HG03520 (cell line): ENCODE measurements at regions not wholly inside any gene's neighbourhood (a gene's known extent, or its start where the extent isn't known, plus 50 kb on each side); places are given as distances from the start of the nearest gene placed in this dataset.

Source experiments
- ATAC-seq: cut with Tn5 transposase; IDR thresholded peaks from one replicate; pipeline ENCODE4 v1.9.1; 2021; ENCODE audit warnings: mild to moderate bottlenecking, moderate library complexity; ENCODE audit not compliant: unreplicated experiment

DNA sequence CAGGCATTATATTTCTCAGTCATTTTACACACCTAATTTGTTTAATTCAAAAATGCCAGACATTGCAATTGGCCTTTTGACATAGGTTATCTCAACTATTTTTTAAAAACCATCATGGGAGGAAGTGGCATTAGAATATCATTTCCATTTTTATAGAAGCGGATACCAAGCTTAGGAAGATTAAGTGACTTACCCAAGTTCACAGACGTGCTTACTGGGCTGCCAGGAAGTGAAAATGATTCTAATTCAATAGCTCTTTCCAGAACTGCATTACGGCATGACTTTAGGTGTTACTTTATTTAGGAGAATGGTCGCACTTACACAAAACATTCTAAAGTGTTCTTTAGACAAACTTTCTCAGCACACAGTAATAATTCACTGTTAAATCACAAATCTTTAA lies 231.9 kb downstream of the KLF12 start:
- no peak for ATAC-seq

GRCh38 chr13:73901324-73902068 lies 232.7 kb downstream of the KLF12 start:
- ATAC-seq, result no peak

DNA sequence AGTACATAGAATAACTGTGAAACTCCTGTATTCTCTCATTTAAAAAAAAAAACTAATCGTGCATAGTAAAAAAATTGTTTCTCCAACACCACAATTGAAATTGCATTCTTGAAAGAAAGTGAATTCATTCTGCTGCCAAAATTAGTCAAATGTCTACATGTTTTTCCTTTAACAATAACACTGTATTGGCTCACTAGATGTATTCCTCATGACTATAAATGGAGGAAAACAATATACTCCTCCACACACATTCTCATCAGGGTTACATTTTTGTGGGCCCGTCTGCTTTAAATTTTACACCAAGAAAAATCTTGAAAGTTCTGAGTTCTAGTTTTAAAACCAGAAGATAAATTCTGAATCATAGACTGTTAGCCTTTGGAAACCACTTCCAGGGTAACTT lies 233.6 kb downstream of the KLF12 start:
- ATAC-seq, result no peak

DNA sequence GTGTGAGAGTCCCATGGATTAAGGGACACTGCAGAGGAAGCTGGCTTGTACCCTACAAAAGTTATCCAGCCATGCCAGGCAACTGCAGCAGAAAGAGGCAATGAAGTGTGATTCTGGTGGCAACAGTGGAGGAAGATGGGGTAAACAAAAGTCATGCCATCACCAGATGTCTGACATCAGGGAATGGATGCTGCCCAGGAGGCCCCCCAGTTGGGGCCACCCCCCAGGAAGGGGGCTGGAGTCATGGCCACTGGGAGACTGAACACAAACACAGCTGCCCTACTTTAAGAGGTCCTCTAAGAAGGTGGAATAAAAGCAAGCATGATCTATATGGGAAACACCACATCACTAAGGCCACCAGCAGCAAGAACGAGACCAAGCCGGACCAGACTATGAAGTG lies 235.3 kb downstream of the KLF12 start:
- ATAC-seq, result no peak

- no peak for ATAC-seq
Measured at GRCh38 chr13:73898276-73898675, 235.9 kb downstream of the KLF12 start.

- no peak for ATAC-seq
Measured at GRCh38 chr13:73894995-73895571, 239.1 kb downstream of the KLF12 start.

- no peak for ATAC-seq
Measured at GRCh38 chr13:73893833-73894232, 240.4 kb downstream of the KLF12 start.

GRCh38 chr13:73891805-73892204 lies 242.4 kb downstream of the KLF12 start:
- ATAC-seq, result no peak

- ATAC-seq, result no peak
Measured at GRCh38 chr13:73883162-73883561, 251.0 kb downstream of the KLF12 start.

DNA sequence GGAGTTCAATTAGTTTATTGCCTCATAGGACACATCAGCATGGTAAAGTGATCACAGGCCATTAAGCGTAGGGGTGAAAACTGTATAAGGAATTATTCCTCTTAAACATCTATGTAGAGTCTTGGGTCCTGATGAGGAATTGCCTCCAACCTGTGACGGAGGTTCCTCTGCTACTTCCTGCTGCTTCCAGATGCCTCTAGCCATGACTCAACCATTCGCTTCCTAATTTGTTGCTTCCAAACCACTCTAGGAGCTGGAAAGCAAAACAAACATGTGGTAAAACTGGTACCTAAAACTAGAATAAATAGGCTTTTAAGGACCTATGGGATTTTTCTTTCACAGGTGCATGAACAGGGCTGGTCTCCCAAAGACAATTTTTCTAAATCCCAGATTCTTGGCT lies 253.8 kb downstream of the KLF12 start:
- ATAC-seq, result no peak

DNA sequence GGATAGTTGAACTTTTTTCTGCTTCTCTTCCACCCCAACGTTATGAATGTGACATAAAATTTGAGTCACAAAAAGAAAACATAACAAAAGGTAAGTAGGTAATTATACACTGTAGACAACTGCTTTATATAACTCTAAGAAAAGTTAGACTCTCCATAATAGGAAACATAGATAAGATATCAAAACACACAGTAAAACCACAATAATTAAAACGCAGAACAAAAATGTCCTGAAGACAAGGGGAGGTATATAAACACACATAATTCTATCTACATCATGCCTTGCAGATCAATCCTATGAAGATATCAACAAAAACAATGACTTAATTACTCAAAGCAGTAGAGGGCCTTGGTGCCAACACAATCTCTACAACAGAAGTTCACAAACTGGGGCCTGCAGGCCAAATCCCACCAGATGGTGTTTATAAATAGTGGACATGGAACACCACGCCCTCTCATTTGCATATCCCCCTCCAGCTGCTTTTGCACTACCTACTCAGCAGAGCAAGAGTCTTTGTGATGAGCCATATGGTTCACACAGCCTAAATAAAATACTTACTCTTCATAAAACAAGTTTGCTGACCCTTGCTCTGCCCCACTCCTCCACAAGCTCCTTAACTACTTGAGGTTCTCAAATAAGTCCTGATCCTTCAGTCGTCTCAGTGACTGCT lies 254.7 kb downstream of the KLF12 start:
- no peak for ATAC-seq

DNA sequence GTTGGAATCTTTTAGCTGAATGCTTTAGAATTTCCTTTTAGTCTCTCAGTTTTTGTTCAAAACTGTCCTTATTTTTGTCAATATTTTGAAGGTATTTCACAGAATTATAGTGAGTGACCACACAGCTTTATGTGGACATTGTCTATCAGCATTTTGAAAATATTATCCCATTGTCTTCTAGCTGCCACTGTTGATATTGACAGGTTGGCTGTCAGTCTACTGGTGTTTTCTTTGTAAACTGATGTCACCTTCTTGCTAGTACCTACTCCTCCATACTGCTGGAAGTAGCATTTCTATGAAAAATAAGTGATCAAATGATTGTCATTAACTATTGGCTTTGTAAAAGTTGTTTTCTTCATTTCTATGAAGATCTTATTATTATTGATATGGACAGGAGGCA lies 256.8 kb downstream of the KLF12 start:
- ATAC-seq, result no peak

DNA sequence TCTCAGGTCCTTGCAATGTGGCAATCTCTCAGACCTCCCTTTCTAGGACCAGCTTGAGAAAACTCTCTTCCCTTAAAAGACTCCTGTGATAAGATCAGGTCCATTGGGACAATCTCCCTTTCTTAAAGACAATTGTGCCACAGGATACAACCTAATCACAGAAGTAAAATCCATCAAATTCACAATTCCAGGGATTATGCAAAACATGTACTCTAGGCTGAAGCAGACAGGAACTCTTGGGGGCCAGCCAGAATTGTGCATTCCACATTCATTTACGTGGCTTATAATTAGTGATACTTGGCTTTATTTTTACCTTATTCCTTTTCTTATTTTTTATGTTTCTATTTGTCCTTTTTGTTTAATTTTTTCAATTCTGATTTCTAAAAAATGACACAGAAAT lies 257.9 kb downstream of the KLF12 start:
- no peak for ATAC-seq

GRCh38 chr13:73873940-73874830 lies 260.0 kb downstream of the KLF12 start:
- ATAC-seq, result no peak

DNA sequence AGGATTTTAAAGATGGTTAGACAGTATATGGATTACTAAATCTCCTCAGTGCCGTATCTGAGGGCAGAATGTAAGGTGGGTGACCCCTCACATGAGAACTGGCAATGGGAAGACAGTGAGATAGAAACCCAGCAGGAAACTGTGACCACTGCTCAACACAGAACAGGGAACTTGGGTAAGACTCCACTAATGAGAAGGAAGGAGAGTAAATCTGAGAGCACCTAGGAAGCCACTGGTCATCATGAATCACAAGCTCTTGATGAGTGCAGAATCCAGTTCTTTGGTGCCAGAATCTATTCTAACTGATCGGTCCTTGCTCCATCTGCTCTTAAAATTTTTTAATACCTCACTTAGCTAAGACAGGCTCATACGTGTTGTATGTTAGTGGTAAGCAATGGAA lies 261.8 kb downstream of the KLF12 start:
- ATAC-seq, result no peak

- ATAC-seq, result no peak
Measured at GRCh38 chr13:73870970-73871935, 263.0 kb downstream of the KLF12 start.

- no peak for ATAC-seq
Measured at GRCh38 chr13:73870036-73870741, 264.0 kb downstream of the KLF12 start.

DNA sequence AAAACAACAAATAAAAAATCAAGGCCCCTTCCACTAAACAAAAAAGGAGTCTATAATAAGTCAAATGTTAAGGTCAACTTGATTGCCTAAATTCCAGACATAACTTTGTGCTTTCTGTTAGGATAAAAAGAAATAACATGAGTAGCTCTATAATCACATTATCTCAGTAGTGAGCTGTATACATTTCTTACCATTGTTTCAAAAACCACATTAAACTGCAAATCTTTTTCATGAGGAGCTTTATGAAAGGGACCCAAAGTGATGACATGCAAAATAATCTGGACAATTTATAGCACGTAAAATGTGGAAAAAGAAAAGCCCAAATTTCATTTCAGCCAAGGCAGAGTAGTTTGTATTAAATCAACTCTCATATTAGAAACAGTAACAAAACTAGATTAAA lies 269.2 kb downstream of the KLF12 start:
- ATAC-seq, result no peak

DNA sequence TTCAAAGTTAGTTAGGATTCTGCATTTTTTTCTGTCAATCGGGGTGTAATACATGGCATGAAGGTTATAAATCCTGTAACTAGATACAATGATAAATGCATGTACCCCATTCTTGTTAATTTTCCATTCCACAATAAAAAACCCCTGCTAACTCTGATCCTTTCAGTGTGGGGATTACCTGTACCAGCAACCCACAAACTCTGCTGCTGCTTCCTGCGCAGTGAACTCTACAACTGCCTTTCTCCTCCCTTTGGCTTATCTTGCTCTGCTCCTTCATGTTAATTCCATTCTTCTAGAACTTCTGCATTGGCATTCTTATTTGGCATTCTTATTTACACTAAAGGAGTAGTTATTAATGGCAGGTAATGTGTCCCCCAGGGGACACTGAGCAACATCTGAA lies 273.1 kb downstream of the KLF12 start:
- ATAC-seq, result no peak

DNA sequence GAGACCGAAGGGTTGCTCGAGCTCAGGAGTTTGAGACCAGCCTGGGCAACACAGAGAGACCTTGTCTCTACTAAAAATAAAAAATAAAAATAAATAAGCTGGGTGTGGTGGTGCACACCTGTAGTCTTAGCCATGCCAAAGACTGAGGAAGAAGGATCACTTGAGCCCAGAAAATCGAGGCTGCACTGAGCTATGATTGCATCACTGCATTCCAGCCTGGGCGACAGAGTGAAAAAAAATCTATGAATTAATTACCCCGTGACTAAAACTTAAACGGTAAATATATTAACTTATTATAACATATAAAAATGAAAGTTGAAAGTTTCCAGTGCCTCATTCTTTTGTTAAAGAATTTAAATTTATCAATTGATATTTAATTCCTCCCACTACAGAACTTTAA lies 273.7 kb downstream of the KLF12 start:
- ATAC-seq, result no peak
